ENCODE measurements at regions not wholly inside any gene's neighbourhood (a gene's known extent, or its start where the extent isn't known, plus 50 kb on each side); places are given as distances from the start of the nearest gene placed in this dataset.

- Mint-ChIP-seq H3K4me1 (peaks cover 57% of the 10 kb centered on the region), H3K36me3 (no peaks in the 10 kb centered on the region), H3K4me3 (no peak overlapping the region), H3K27ac (peak overlapping the region; percentile 79), H3K27me3 (ENCODE audit: low read depth) (no peaks in the 10 kb centered on the region), H3K9me3 (no peaks in the 10 kb centered on the region)
- no peak for TF ChIP-seq CTCF (IDR thresholded peaks at IDR 0.05; ENCODE audit: unreplicated experiment)
- no peak for DNase-seq (ENCODE audit: low spot score in 2 of 2, unreplicated experiment in 2 of 2)
Measured at GRCh38 chr11:112783945-112784322, 177.3 kb upstream of the NCAM1 start.

- Mint-ChIP-seq H3K9me3 (no peaks in the 10 kb centered on the region), H3K36me3 (no peaks in the 10 kb centered on the region), H3K4me1 (peaks cover 52% of the 10 kb centered on the region), H3K4me3 (no peak overlapping the region), H3K27ac (peak overlapping the region; percentile 79), H3K27me3 (ENCODE audit: low read depth) (no peaks in the 10 kb centered on the region)
- TF ChIP-seq CTCF (IDR thresholded peaks at IDR 0.05; ENCODE audit: unreplicated experiment): no peak
- peak; percentile 58 to 71 for DNase-seq (ENCODE audit: low spot score in 2 of 2, unreplicated experiment in 2 of 2)
Measured at GRCh38 chr11:112784323-112785073, 176.7 kb upstream of the NCAM1 start.

- no peak for TF ChIP-seq CTCF (IDR thresholded peaks at IDR 0.05; ENCODE audit: unreplicated experiment)
- DNase-seq (ENCODE audit: low spot score in 2 of 2, unreplicated experiment in 2 of 2): no peak
- Mint-ChIP-seq H3K9me3 (no peaks in the 10 kb centered on the region), H3K27ac (peak overlapping the region; percentile 67), H3K4me1 (peaks cover 46% of the 10 kb centered on the region), H3K27me3 (ENCODE audit: low read depth) (no peaks in the 10 kb centered on the region), H3K36me3 (no peaks in the 10 kb centered on the region), H3K4me3 (no peak overlapping the region)
Measured at GRCh38 chr11:112785149-112785548, 176.1 kb upstream of the NCAM1 start.

GRCh38 chr11:112785719-112786118 lies 175.5 kb upstream of the NCAM1 start:
- H3K27me3 Mint-ChIP-seq (ENCODE audit: low read depth): no peaks in the 10 kb centered on the region
- H3K36me3 Mint-ChIP-seq: no peaks in the 10 kb centered on the region
- DNase-seq (ENCODE audit: low spot score in 2 of 2, unreplicated experiment in 2 of 2): no peak
- no peak for TF ChIP-seq CTCF (IDR thresholded peaks at IDR 0.05; ENCODE audit: unreplicated experiment)
- no peak overlapping the region for H3K4me3 Mint-ChIP-seq
- H3K4me1 Mint-ChIP-seq: peaks cover 40% of the 10 kb centered on the region
- H3K27ac Mint-ChIP-seq: peak overlapping the region; percentile 67
- no peaks in the 10 kb centered on the region for H3K9me3 Mint-ChIP-seq

GRCh38 chr11:112786196-112786595 lies 175.0 kb upstream of the NCAM1 start:
- Mint-ChIP-seq H3K9me3 (no peaks in the 10 kb centered on the region), H3K27ac (peak overlapping the region; percentile 67), H3K4me3 (no peak overlapping the region), H3K27me3 (ENCODE audit: low read depth) (no peaks in the 10 kb centered on the region), H3K4me1 (peaks cover 36% of the 10 kb centered on the region), H3K36me3 (no peaks in the 10 kb centered on the region)
- no peak for TF ChIP-seq CTCF (IDR thresholded peaks at IDR 0.05; ENCODE audit: unreplicated experiment)
- no peak for DNase-seq (ENCODE audit: low spot score in 2 of 2, unreplicated experiment in 2 of 2)

All from mesothelial cell of epicardium (in vitro differentiated cells).